ENCODE measurements at regions not wholly inside any gene's neighbourhood (a gene's known extent, or its start where the extent isn't known, plus 50 kb on each side); places are given as distances from the start of the nearest gene placed in this dataset.

GRCh38 chr11:28684011-28684586 is 575.9 kb downstream of the METTL15 start:
- DNase-seq (ENCODE audit: low read depth), result no peak

- peak; percentile 88 for DNase-seq (ENCODE audit: low read depth)
Measured at GRCh38 chr11:28679795-28680468, 571.7 kb downstream of the METTL15 start.

GRCh38 chr11:28677721-28678120 is 569.5 kb downstream of the METTL15 start:
- DNase-seq (ENCODE audit: low read depth), result no peak

- no peak for DNase-seq (ENCODE audit: low read depth)
Measured at GRCh38 chr11:28675183-28675582, 567.0 kb downstream of the METTL15 start.

GRCh38 chr11:28674433-28675103 is 566.4 kb downstream of the METTL15 start:
- DNase-seq (ENCODE audit: low read depth), result peak; percentile 83

- peak; percentile 30 for DNase-seq (ENCODE audit: low read depth)
Measured at GRCh38 chr11:28673691-28674432, 565.7 kb downstream of the METTL15 start.

- no peak for DNase-seq (ENCODE audit: low read depth)
Measured at GRCh38 chr11:28671274-28671673, 563.1 kb downstream of the METTL15 start.

GRCh38 chr11:28666632-28667031 is 558.4 kb downstream of the METTL15 start:
- DNase-seq (ENCODE audit: low read depth), result no peak

GRCh38 chr11:28659716-28660348 is 551.6 kb downstream of the METTL15 start:
- peak; percentile 31 for DNase-seq (ENCODE audit: low read depth)

GRCh38 chr11:28657378-28658030 is 549.3 kb downstream of the METTL15 start:
- DNase-seq (ENCODE audit: low read depth), result peak; percentile 63

GRCh38 chr11:28654191-28654590 is 546.0 kb downstream of the METTL15 start:
- DNase-seq (ENCODE audit: low read depth), result no peak

GRCh38 chr11:28649922-28650321 is 541.7 kb downstream of the METTL15 start:
- peak; percentile 43 for DNase-seq (ENCODE audit: low read depth)

- no peak for DNase-seq (ENCODE audit: low read depth)
Measured at GRCh38 chr11:28636566-28636965, 528.4 kb downstream of the METTL15 start.

GRCh38 chr11:28636033-28636432 is 527.8 kb downstream of the METTL15 start:
- no peak for DNase-seq (ENCODE audit: low read depth)

- DNase-seq (ENCODE audit: low read depth), result peak; percentile 20
Measured at GRCh38 chr11:28632338-28632737, 524.1 kb downstream of the METTL15 start.

GRCh38 chr11:28631148-28631547 is 523.0 kb downstream of the METTL15 start:
- no peak for DNase-seq (ENCODE audit: low read depth)

- no peak for DNase-seq (ENCODE audit: low read depth)
Measured at GRCh38 chr11:28629235-28629634, 521.0 kb downstream of the METTL15 start.

GRCh38 chr11:28628412-28628811 is 520.2 kb downstream of the METTL15 start:
- no peak for DNase-seq (ENCODE audit: low read depth)

- DNase-seq (ENCODE audit: low read depth), result no peak
Measured at GRCh38 chr11:28627690-28628255, 519.6 kb downstream of the METTL15 start.

- no peak for DNase-seq (ENCODE audit: low read depth)
Measured at GRCh38 chr11:28625532-28625931, 517.3 kb downstream of the METTL15 start.

- DNase-seq (ENCODE audit: low read depth), result peak; percentile 56
Measured at GRCh38 chr11:28621753-28622152, 513.6 kb downstream of the METTL15 start.
